ENCODE measurements at regions not wholly inside any gene's neighbourhood (a gene's known extent, or its start where the extent isn't known, plus 50 kb on each side); places are given as distances from the start of the nearest gene placed in this dataset.

DNA sequence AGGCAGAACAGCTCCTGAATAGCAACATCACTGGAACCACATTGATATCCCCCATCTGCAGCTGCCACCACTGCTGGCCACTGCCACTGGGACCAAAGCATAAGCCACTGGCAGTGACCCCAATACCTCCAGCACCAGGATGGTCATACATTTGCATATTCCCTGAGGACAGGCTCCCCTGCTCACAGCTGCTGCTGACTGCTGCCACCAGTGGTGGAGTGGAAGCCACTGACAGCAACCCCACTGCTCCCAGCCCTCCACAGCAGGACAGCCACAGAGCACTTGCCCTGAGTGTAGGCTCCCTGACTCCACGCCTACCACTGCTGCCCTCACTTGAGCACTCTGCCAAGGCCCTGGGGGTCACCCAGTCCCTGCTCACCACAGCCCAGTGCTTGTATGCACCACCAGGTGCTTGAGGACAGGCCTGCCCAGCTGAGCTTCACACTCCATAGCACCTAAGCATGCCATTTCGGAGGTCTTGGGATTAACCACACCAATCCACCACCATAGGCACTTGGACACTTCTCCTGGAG is 327.4 kb upstream of the RPS23 start:
- Histone ChIP-seq H3K9ac (ENCODE audit: low read depth, low read length) (no peak overlapping the region), H3K4me1 (ENCODE audit: insufficient read depth, low read length) (peaks cover 64% of the 10 kb centered on the region), H3K4me2 (ENCODE audit: insufficient read depth, low read length) (no peak overlapping the region), H4K20me1 (ENCODE audit: insufficient read depth, low read length) (no peaks in the 10 kb centered on the region), H3K27ac (ENCODE audit: low read length) (peak overlapping the region; percentile 56), H3K9me3 (ENCODE audit: insufficient read depth, low read length, severe bottlenecking) (no peaks in the 10 kb centered on the region), H3K27me3 (ENCODE audit: insufficient read depth, low read length, poor library complexity) (no peaks in the 10 kb centered on the region), H3K36me3 (ENCODE audit: insufficient read depth, low read length) (no peaks in the 10 kb centered on the region), H2AFZ (ENCODE audit: low read depth, low read length) (no peak overlapping the region), H3K4me3 (ENCODE audit: low read depth in 1 of 2, low read length in 2 of 2) (no peak overlapping the region), H3K79me2 (ENCODE audit: insufficient read depth, low read length) (no peaks in the 10 kb centered on the region)
- TF ChIP-seq EZH2 (IDR thresholded peaks at IDR 0.05; ENCODE audit: borderline replicate concordance, low read depth, low read length, severe bottlenecking) (no peak), CTCF (IDR thresholded peaks at IDR 0.05; ENCODE audit: borderline replicate concordance, extremely low read depth, low read length, poor library complexity, severe bottlenecking) (peak; percentile 26)
- no peak for DNase-seq
- ATAC-seq (ENCODE audit: insufficient read depth, low read depth), result no peak

- Histone ChIP-seq H3K4me1 (ENCODE audit: insufficient read depth, low read length) (peaks cover 76% of the 10 kb centered on the region), H2AFZ (ENCODE audit: low read depth, low read length) (peak overlapping the region; percentile 21; the same call in 1 of the 2 replicates), H3K4me2 (ENCODE audit: insufficient read depth, low read length) (no peak overlapping the region), H3K27ac (ENCODE audit: low read length) (peak overlapping the region; percentile 81), H3K9ac (ENCODE audit: low read depth, low read length) (peak overlapping the region; percentile 7; the same call in 1 of the 2 replicates), H3K27me3 (ENCODE audit: insufficient read depth, low read length, poor library complexity) (no peaks in the 10 kb centered on the region), H3K9me3 (ENCODE audit: insufficient read depth, low read length, severe bottlenecking) (no peaks in the 10 kb centered on the region), H4K20me1 (ENCODE audit: insufficient read depth, low read length) (no peaks in the 10 kb centered on the region), H3K4me3 (ENCODE audit: low read depth in 1 of 2, low read length in 2 of 2) (no peak overlapping the region), H3K36me3 (ENCODE audit: insufficient read depth, low read length) (no peaks in the 10 kb centered on the region), H3K79me2 (ENCODE audit: insufficient read depth, low read length) (no peaks in the 10 kb centered on the region)
- no peak for TF ChIP-seq EZH2 (IDR thresholded peaks at IDR 0.05; ENCODE audit: borderline replicate concordance, low read depth, low read length, severe bottlenecking)
- no peak for TF ChIP-seq CTCF (IDR thresholded peaks at IDR 0.05; ENCODE audit: borderline replicate concordance, extremely low read depth, low read length, poor library complexity, severe bottlenecking)
- DNase-seq (peak; percentile 42), ATAC-seq (ENCODE audit: insufficient read depth, low read depth) (peak; percentile 50)
Observed at GRCh38 chr5:82603033-82603987, 325.2 kb upstream of the RPS23 start.

DNA sequence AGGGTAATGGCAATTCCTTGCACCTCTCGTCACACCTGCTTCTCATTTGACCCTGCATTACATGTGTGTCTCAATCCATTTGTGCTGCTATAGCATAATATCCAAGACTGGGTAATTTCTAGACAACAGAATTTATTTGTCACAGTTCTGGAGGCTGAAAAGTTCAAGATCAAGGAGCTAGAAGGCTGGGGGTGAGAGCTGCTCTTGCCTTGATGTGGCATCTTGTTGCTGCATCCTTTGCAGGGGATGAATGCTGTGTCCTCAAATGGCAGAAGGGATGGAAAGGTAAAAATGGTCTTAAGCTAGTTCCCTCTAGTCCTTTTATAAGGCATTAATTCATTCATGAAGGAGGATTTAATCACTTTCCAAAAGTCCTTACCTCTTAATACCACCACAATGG is 323.7 kb upstream of the RPS23 start:
- Histone ChIP-seq H4K20me1 (ENCODE audit: insufficient read depth, low read length) (no peaks in the 10 kb centered on the region), H3K4me2 (ENCODE audit: insufficient read depth, low read length) (peak overlapping the region; percentile 37; the same call in 1 of the 2 replicates), H3K4me3 (ENCODE audit: low read depth in 1 of 2, low read length in 2 of 2) (no peak overlapping the region), H3K27me3 (ENCODE audit: insufficient read depth, low read length, poor library complexity) (no peaks in the 10 kb centered on the region), H3K27ac (ENCODE audit: low read length) (peak overlapping the region; percentile 81), H3K9ac (ENCODE audit: low read depth, low read length) (peak overlapping the region; percentile 46), H3K79me2 (ENCODE audit: insufficient read depth, low read length) (no peaks in the 10 kb centered on the region), H2AFZ (ENCODE audit: low read depth, low read length) (no peak overlapping the region), H3K9me3 (ENCODE audit: insufficient read depth, low read length, severe bottlenecking) (no peaks in the 10 kb centered on the region), H3K4me1 (ENCODE audit: insufficient read depth, low read length) (peaks cover 66% of the 10 kb centered on the region), H3K36me3 (ENCODE audit: insufficient read depth, low read length) (no peaks in the 10 kb centered on the region)
- TF ChIP-seq EZH2 (IDR thresholded peaks at IDR 0.05; ENCODE audit: borderline replicate concordance, low read depth, low read length, severe bottlenecking), result no peak
- no peak for TF ChIP-seq CTCF (IDR thresholded peaks at IDR 0.05; ENCODE audit: borderline replicate concordance, extremely low read depth, low read length, poor library complexity, severe bottlenecking)
- DNase-seq (peak; percentile 66), ATAC-seq (ENCODE audit: insufficient read depth, low read depth) (peak; percentile 71)

Measured in DND-41 (cell line).